GM18499 (cell line): ENCODE measurements at regions not wholly inside any gene's neighbourhood (a gene's known extent, or its start where the extent isn't known, plus 50 kb on each side); places are given as distances from the start of the nearest gene placed in this dataset.

Source experiments
- ATAC-seq: cut with Tn5 transposase; IDR thresholded peaks from one replicate; pipeline ENCODE4 v1.9.1; 2021; ENCODE audit warnings: moderate number of reproducible peaks; ENCODE audit not compliant: insufficient read depth, unreplicated experiment

DNA sequence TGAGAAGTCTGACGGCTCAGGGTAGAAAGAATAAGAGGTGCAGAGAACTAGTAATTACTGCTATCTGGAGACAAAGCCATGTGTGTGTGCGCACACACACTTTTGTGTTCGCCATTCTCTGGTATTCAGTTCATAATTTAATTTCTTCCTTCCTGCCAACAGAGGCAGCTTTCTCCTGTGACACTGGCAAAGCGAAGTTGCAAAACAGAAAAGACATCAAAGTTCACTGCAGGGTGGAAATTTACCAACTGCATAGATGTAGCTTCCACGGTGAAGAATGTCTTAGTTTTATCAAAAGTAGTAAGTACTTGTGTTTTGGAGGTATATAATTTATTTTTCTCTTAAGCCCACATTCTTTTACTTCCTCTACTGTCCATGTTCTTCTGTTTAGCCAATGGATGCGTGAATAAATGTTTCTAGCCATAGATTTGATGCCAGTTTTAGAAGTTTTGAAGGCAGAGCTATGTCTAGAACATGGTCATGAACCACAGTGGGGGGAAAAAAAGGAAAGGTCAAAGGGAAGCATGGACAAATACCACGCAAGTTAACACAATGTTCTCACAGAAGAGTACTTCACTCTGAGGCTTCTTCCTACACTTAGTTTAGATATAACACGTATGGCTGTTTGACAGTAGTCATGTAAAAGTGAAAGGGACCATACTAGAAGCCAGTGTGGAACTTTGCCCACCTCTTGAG is 536.5 kb upstream of the GRIA1 start:
- ATAC-seq = no peak

GRCh38 chr5:152956943-152957613 is 533.4 kb upstream of the GRIA1 start:
- no peak for ATAC-seq

DNA sequence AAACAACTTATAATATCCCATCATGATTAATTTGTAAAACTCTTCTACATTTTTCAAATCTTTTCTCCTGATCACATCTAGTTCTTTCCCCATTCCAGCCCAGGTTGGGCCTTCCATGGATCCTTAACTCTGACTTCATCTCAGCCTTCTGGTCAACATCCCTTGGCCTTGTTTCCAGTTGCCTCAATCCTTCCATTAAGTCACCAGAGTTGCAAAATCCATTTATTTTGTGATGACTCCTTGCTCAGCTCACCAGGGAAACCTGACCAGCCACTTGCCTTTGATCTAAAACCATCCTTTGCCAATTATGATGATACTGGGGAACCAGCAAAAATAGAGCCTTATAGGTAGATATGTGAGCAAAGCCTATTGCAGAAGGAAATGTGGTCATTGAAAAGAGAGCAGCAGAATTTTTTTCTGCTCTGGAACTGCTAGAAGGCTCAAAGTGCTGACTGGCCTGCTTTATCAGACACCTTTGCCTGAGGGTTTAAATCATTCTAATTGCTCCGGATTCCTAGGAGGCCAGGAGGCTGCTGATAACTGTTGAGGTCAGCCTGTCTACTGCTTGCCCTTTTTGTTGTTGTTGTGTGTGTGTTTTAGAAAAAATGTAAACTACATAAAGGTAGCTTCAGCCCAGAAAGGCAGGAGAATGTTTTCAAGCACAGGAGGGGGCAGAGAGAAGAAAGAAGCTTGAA is 512.2 kb upstream of the GRIA1 start:
- ATAC-seq = no peak

DNA sequence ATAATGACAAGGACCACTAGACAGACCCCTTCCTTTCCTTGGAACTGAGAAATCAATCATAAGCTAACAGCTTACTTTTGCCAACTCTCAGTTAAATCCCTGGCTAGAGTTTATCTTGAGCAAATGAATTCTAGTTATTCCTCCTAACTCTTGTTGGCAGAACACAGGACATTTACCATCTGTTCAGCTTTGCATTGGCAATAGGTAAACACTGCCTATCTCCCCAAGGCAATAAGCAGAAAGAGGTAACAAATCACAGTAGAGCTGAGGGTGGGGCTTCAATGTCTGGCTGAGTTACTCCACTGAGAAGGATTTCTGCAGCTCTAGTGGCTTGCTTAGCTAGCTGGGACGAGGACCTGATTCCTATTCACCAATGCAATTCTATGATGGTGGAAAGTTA is 503.3 kb upstream of the GRIA1 start:
- ATAC-seq = no peak

DNA sequence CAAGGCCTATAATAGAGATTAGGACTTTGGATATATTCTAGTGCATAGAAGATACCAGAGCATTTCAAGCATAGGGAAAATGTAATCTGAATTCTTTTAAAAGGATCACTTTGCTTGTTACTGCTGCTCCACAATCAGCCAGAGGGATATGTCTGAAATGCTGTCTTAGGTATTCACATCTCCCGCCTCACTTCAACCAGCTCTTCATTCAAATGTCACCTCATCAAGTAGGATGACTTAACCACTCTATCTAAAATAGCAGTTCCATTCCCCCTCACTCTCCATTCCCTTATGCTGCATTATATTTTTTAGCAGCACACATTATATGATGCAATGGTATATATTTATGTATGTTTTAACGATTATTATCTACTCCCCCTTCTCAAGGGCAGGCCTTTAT is 500.3 kb upstream of the GRIA1 start:
- no peak for ATAC-seq

DNA sequence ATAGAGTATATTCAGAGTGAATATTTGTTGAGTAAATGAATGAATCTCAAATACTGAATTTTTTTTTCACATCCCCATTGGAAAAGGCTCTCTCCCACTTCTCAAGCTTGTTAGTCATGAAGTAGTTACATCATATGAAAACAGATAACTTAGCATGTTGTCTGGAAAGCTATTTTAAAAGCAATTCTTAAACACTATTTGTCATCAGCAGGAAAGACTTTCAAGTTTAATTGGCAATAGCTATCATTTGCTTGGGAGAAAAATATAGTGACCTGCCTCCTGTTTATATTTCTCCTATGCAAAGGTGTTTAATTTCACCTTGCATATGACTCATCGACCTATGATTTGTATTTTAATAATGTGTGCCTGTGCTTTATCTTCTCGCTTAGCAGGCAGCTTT is 499.8 kb upstream of the GRIA1 start:
- ATAC-seq = no peak

- no peak for ATAC-seq
Observed at GRCh38 chr5:152994033-152994680, 496.3 kb upstream of the GRIA1 start.

- ATAC-seq = no peak
Observed at GRCh38 chr5:152995214-152995725, 495.2 kb upstream of the GRIA1 start.

DNA sequence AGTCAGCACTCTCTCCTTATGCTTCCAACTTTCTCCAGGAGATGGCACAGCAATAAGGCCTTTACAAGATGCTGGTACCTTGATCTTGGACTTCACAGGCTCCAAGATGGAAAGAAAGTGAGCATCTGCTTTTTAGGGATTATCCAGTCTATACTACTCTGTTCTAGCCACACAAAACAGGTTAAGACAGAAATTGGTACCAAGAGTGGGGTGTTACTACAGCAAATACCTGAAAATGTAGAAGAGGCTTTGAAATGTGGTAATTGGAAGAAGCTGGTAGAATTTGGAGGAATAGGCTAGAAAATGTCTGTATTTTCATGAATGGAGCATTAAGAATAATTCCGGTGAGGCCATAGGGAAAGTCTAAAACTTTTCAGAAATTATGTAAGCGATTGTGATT is 484.8 kb upstream of the GRIA1 start:
- no peak for ATAC-seq

DNA sequence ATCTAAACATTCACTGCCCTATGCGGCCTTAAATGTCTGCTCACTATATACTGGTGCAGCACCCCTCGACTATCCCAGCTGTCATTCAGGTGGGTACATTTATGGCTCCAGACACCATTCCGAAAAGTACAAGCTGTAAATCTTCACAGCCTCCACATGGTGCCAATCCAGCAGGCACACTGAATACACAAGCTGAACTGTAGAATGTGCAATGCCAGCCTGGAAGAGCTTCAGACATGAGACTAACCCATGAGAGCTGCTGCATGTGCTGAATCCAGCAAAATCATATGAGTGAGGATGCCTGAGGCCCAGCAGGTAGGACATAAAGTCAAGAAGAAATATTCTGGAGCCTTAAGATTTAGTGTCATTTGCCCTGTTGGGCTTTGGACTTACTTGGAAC is 483.8 kb upstream of the GRIA1 start:
- no peak for ATAC-seq

DNA sequence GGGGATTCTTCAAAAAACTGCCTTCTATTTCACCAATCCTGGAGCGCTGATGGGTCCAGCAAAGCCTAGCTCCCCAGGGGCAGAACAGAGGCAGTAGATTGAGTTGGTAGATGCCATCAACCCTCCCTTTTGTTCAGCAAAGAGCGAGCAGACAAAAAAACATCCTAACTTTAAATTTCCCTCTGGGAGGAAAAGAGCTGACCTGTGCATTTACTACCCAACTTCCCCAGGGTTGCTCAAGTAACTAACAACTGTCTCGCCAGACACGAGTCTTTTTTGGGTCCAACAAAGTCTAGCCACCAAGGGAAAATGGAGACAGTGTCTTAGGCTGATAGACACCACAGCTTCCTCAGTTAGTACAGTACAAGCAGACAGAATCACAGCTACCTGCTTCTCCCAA is 476.3 kb upstream of the GRIA1 start:
- ATAC-seq = no peak

GRCh38 chr5:153018121-153018520 is 472.3 kb upstream of the GRIA1 start:
- no peak for ATAC-seq

DNA sequence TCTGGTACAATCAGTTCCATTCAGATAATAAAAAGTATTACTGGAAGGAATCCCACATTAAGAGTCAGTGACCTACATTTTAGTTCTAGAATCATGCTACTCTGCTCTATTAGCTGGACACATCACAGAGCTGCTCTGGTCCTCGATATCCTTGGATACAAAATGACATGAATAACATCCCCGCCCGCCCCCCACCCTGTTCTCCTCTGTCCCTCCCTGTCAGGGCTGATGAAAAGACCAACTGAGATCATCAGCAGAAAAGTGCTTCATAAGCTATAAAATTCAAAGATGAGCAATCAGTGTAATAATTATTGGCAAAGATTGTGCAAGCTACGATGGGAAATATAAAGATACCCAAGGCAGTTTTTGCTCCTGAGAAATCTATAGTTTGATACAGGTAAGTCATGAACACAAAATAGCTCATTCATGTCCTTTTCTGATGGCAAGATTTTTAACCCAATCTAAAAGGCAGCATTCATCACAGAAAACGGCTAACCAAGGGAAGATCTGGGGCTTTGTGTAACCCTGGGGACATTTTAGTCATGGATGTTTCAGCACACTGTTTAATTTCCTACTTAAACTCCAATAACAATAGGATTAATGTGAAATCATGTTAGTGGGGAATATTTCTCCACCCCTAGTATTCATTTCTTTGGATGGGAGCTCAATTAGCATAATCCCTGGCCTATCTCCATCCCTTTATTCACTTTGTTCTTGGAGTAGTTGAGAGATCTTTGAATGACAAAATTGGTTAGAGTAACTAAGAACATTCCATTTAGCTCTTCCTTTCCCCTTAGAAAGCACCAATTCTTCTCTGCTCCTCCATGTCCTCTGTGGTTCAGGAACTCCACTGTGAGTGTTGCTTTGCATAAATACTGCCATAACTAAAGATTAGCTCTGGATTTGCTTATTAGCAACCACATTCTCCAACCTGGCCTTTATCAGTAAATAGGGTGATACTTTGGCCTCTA is 459.4 kb upstream of the GRIA1 start:
- no peak for ATAC-seq

DNA sequence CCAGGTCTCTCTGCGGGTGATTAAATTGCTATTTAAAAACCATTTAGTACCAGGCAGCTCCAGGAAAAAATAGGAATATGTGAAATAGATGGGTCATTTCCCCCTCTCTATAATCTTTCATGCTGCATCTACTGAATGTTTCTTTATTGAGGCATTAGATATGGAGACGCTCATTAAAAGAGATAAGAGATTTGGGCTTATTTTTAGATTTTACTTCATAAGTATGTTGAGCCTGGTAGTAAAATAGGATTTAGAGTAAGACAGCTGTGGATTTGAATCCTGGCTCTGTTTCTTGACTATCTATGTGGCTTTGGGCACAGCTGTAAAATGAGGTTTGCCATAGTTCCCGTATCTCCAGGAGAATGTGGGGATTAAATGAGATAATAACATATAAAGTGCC is 451.0 kb upstream of the GRIA1 start:
- ATAC-seq = no peak

- no peak for ATAC-seq
Observed at GRCh38 chr5:153043886-153044285, 446.6 kb upstream of the GRIA1 start.

GRCh38 chr5:153050496-153051179 is 439.8 kb upstream of the GRIA1 start:
- no peak for ATAC-seq

DNA sequence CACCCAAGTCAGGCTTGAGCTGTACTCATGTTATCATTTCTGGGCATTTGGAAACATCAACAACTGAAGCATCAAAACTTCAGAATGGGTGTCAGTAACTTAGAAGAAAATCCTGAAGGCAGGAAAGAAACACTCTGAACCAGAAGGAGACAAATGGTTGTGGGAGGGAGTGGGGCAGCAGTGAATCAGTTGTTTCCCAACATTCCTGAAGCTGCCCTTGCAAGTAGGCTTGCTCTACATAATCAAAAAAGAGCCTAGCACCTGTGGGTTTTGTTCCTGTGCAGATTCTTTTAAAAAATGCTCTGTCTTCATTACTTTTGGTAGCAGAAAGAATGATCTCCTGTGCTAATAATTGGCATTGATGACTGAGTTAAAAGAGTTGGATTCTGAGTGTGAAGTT is 424.2 kb upstream of the GRIA1 start:
- ATAC-seq = no peak

DNA sequence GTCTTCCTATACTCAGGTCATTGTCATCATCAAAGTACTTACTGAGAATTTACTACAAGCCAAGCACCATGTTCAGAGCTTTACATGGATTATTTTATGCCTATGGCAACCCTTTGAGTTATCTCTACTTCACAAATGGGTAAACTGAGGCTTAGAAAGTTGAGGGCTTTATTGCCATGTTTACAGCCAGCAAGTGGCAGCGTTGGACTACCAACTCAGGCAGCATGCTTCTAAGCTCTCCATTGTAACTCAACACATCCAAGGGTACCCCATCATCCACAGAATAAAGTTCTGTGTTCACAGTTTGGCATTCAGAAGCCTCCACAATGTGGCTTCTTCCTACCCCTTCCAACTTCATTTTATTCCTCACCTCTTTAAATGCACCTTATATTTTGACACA is 422.6 kb upstream of the GRIA1 start:
- no peak for ATAC-seq

GRCh38 chr5:153079396-153079795 is 411.1 kb upstream of the GRIA1 start:
- ATAC-seq = no peak
